Stomach (tissue), 8 donors: ENCODE measurements at regions not wholly inside any gene's neighbourhood (a gene's known extent, or its start where the extent isn't known, plus 50 kb on each side); places are given as distances from the start of the nearest gene placed in this dataset.
"Not testable (repeated sequence)": the region's sequence is repeated elsewhere in the genome, so short reads cannot be mapped to it uniquely, and the experiment has no call there.

ENCODE experiments used
- DNase-seq, 2 donors: peaks; one replicate each; pipeline versions ENCODE4 v3.0.0 to v3.0.0-alpha.2; 2013 to 2019
- H3K27ac ChIP-seq, 5 donors: fragments of 200-600 bp in 4 of 5; sonication (generic) in 4 of 5; one replicate each; pipeline ENCODE4 v1.5.1; 2013 to 2019; ENCODE audit warnings: mild to moderate bottlenecking in 1 of 5, moderate library complexity in 1 of 5
- H3K27me3 ChIP-seq, 3 donors: fragments of 200-600 bp; sonication (generic); one replicate each; pipeline ENCODE4 v1.5.1; 2017 to 2019; ENCODE audit warnings: mixed run types in 1 of 3
- H3K36me3 ChIP-seq, 4 donors: fragments of 200-600 bp; sonication (generic); 1 replicate in 3 of 4; 2 replicates in 1 of 4; pipeline ENCODE4 v1.5.1; 2016 to 2019
- H3K4me1 ChIP-seq, 4 donors: fragments of 200-600 bp; sonication (generic); one replicate each; pipeline ENCODE4 v1.5.1; 2016 to 2019
- H3K4me3 ChIP-seq, 4 donors: fragments of 200-600 bp; sonication (generic) in 3 of 4; one replicate each; pipeline ENCODE4 v1.5.1; 2016 to 2019; ENCODE audit warnings: mild to moderate bottlenecking in 1 of 4
- H3K9me3 ChIP-seq, 4 donors: fragments of 200-600 bp; sonication (generic); one replicate each; pipeline ENCODE4 v1.5.1; 2016 to 2019
- EP300 ChIP-seq: sonication (generic); formaldehyde crosslinking; IDR thresholded peaks from one replicate; pipeline ENCODE4 v1.6.1; 2017; ENCODE audit warnings: antibody characterized with exemption
- POLR2A ChIP-seq, 4 donors: fragments of 450-650 bp; IDR thresholded peaks; one replicate each; pipeline ENCODE4 v1.6.1; 2016; ENCODE audit warnings: antibody characterized with exemption in 4 of 4, control low read depth in 2 of 4, mild to moderate bottlenecking in 1 of 4, moderate library complexity in 1 of 4
- POLR2AphosphoS5 ChIP-seq, 3 donors: sonication (generic); formaldehyde crosslinking; IDR thresholded peaks; one replicate each; pipeline ENCODE4 v1.6.1; 2016; ENCODE audit warnings: antibody characterized with exemption in 3 of 3
- WGBS, 5 donors: extraction: QIAGEN DNeasy Blood & Tissue Kit in 3 of 5; methylation state at CpG; one replicate each; pipeline versions ENCODE4 v1.1.5 to v1.1.7; 2013 to 2018; 5-methylcytosine and 5-hydroxymethylcytosine counted together
- intact Hi-C: fragments of 100-400 bp; cut with DNase I; formaldehyde crosslinking; loops from one replicate; pipeline ENCODE4 v1.15.1; 2023; ENCODE audit warnings: low total_unique reads
- TF ChIP-seq, protein P1 (sequence below), 7 experiments: fragments of 450-650 bp in 4 of 7; fragments of 200-600 bp in 3 of 7; sonication (generic) in 3 of 7; IDR thresholded peaks; one replicate each; pipeline ENCODE4 v1.5.1; 2016 to 2019; ENCODE audit warnings: antibody characterized with exemption in 7 of 7, control low read depth in 2 of 7, mild to moderate bottlenecking in 1 of 7
- donor health status: healthy with polysubstance abuse.
- donor health status: Bipolar disorder and iron deficiency.
- donor health status: healthy.

DNA sequence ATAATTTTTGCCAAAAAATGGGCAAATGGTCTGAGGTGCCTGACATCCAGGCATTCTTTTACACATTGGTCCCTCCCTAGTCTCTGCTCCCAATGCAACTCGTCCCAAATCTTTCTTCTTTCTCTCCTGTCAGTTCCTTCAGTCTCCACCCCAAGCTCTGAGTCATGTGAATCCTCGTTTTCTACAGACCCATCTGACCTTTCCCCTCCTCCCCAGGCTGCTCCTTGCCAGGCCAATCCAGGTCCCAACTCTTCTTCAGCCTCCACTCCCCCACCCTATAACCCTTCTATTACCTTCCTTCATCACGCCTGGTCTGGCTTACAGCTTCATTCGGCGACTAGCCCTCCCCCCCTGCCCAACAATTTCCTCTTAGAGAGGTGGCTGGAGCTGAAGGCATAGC lies 55.3 kb downstream of the BBS10 start:
- H3K4me3 ChIP-seq, DNase-seq, intact Hi-C loops, H3K27ac ChIP-seq, H3K27me3 ChIP-seq, H3K9me3 ChIP-seq, H3K36me3 ChIP-seq, H3K4me1 ChIP-seq: not testable (repeated sequence)
- 76 to 82% (median 79%) methylated on average over 5 of the region's 5 CpGs for WGBS, 5 donors

DNA sequence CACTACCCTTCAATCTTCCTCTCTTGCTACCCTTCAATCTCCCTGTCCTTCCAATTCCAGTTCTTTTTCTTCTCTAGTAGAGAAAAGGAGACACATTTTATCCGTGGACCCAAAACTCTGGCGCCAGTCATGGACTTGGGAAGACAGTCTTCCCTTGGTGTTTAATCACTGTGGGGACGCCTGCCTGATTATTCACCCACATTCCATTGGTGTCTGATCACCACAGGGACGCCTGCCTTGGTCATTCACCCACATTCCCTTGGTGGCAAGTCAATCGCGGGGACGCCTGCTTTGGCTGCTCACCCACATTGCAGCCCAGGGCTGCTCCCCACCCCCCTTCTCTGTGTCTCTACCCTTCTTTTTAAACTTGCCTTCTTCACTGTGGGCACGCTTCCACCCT lies 55.9 kb downstream of the BBS10 start:
- H3K27me3 ChIP-seq = not testable (repeated sequence)

DNA sequence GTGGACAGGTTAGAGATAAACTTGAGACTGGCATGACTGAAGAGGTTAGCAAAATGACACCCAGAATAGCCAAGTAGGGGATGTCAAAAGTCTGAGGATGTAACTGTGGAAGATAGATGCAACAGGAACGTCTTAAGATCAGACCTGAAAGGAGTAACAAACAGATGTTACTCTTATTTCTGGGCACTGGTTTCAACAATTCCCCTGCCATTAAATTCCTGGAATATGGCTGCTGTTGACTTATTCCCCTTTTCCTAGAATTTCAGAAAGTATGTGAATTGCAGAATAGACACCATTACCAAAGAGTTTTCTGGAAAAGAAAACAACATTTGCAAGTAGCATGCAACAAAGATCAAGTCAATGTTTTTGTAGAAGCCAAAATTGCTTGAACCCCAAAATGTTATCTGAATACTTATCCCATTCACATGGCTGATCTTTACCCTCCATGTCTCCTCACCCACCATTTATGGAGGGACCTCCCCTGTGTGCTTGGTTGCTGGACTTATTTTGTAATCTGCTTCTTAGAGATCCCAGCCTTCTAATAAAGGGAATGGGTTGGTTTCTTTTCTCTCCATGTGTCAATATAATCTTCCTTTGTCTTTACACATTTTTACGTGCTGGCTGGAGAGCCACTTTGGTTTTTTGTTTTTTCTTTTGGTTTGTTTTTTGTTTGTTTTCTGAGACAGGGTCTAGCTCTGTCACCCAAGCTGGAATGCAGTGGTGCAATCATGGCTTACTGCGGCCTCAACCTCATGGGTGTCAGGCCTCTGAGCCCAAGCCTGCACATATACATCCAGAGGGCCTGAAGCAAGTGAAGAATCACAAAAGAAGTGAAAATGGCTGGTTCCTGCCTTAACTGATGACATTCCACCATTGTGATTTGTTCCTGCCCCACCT lies 57.0 kb downstream of the BBS10 start:
- intact Hi-C loops = no loop called here
- TF ChIP-seq POLR2A (IDR thresholded peaks at IDR 0.05) (no peak), POLR2AphosphoS5 (IDR thresholded peaks at IDR 0.05) (no peak), EP300 (no peak)
- TF ChIP-seq, protein P1, sequence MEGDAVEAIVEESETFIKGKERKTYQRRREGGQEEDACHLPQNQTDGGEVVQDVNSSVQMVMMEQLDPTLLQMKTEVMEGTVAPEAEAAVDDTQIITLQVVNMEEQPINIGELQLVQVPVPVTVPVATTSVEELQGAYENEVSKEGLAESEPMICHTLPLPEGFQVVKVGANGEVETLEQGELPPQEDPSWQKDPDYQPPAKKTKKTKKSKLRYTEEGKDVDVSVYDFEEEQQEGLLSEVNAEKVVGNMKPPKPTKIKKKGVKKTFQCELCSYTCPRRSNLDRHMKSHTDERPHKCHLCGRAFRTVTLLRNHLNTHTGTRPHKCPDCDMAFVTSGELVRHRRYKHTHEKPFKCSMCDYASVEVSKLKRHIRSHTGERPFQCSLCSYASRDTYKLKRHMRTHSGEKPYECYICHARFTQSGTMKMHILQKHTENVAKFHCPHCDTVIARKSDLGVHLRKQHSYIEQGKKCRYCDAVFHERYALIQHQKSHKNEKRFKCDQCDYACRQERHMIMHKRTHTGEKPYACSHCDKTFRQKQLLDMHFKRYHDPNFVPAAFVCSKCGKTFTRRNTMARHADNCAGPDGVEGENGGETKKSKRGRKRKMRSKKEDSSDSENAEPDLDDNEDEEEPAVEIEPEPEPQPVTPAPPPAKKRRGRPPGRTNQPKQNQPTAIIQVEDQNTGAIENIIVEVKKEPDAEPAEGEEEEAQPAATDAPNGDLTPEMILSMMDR (IDR thresholded peaks at IDR 0.05) = no peak

More for the DNA sequence above, 55.9 kb downstream of the BBS10 start:
- intact Hi-C loops, DNase-seq, H3K9me3 ChIP-seq, H3K4me1 ChIP-seq, H3K4me3 ChIP-seq, H3K27ac ChIP-seq, H3K36me3 ChIP-seq: not testable (repeated sequence)
- 85 to 89% (median 87%) methylated on average over 8 of the region's 8 CpGs for WGBS, 5 donors

DNA sequence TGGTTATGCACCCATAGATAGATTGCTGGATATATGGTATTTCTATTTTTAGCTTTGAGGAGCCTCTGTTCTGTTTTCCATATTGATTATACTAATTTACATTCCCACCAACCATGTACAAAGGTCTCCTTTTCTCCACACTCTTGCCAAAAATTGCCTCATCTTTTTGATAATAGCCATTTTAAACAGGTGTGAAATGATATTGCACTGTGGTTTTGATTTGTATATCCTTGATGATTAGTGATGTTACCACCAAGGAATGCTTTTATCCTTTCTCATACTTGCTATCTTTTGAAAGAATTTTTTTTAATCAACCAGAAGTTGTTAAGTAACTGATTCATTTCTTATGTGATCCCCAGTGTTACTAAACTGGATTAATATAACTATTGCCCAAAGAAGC lies 60.0 kb downstream of the BBS10 start:
- Histone ChIP-seq H3K9me3 (no peaks in the 10 kb centered on the region), H3K36me3 (no peaks in the 10 kb centered on the region), H3K27me3 (no peaks in the 10 kb centered on the region), H3K4me1 (peaks cover 0 to 3% (median 0%) of the 10 kb centered on the region in 4 donors), H3K4me3 (no peak overlapping the region), H3K27ac (no peak overlapping the region)
- TF ChIP-seq, protein P1 (IDR thresholded peaks at IDR 0.05) = no peak
- no peak for TF ChIP-seq EP300
- TF ChIP-seq POLR2AphosphoS5 (IDR thresholded peaks at IDR 0.05) = no peak
- TF ChIP-seq POLR2A (IDR thresholded peaks at IDR 0.05) = no peak
- intact Hi-C loops = no loop called here
- no peak for DNase-seq

More for the DNA sequence above, 57.0 kb downstream of the BBS10 start:
- no peak overlapping the region for H3K27ac ChIP-seq
- no peak overlapping the region for H3K4me3 ChIP-seq
- 67 to 75% (median 74%) methylated on average over 3 of the region's 3 CpGs for WGBS, 5 donors
- H3K27me3 ChIP-seq = no peaks in the 10 kb centered on the region
- H3K9me3 ChIP-seq = no peaks in the 10 kb centered on the region
- no peaks in the 10 kb centered on the region for H3K4me1 ChIP-seq
- no peaks in the 10 kb centered on the region for H3K36me3 ChIP-seq
- peak in 1 of 2 donors; percentile 13 for DNase-seq

DNA sequence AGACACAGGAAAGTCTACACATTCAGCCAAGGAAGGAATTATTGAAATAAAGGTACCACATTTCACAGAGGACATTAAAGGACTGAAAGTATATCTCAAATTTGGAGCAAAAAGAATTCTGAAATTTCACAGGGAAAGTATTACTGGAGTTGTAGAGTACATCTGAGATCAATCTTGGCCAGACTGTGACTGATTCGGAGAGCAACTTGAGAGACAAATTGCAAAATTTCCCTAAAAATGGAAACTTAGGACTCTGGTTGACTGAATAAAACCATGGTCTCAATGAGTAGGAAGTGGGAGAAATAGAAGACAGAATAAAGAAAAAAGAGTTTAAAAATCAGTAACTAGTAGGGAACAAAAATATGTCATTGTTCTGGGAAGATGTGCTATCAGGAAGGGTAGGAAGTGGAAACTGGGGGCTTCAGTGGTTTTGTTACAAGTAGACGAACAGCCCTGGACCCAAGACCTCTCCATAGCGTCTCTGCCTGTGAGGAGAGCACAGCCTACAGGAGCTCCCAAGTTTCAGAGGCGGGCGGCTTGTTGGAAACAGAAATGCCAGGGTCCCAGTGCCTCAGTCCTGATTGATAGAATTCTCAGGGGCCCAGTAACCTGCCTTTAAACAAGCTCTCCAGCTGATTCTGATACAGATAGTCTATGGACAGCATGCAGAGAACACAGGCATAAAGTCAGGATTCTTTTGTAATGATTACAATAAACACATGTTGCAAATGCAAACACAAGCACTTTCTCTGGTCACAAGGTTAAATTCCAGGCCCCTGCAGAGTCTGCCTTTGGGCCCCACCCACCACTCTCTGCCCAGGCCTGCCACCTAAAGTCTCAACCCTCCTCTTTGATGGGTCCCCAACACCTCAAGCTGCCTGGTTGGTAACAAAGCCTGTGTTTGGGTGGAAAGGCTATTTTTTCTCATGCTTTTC lies 63.1 kb downstream of the BBS10 start:
- Histone ChIP-seq H3K36me3 (no peaks in the 10 kb centered on the region), H3K27me3 (no peaks in the 10 kb centered on the region), H3K9me3 (no peaks in the 10 kb centered on the region), H3K4me3 (no peak overlapping the region), H3K27ac (no peak overlapping the region), H3K4me1 (peaks cover 0 to 3% (median 0%) of the 10 kb centered on the region in 4 donors)
- intact Hi-C loops = no loop called here
- WGBS, 5 donors = 71 to 80% (median 74%) methylated on average over 5 of the region's 5 CpGs
- TF ChIP-seq, protein P1 (IDR thresholded peaks at IDR 0.05) = no peak
- no peak for TF ChIP-seq POLR2AphosphoS5 (IDR thresholded peaks at IDR 0.05)
- TF ChIP-seq EP300 = no peak
- TF ChIP-seq POLR2A (IDR thresholded peaks at IDR 0.05) = no peak
- no peak for DNase-seq
